Middle frontal gyrus (tissue), 1 donor: ENCODE measurements at regions not wholly inside any gene's neighbourhood (a gene's known extent, or its start where the extent isn't known, plus 50 kb on each side); places are given as distances from the start of the nearest gene placed in this dataset.

ENCODE experiments used
- DNase-seq: peaks from one replicate; pipeline ENCODE4 v3.0.0-alpha.2; 2015; ENCODE audit warnings: low spot score; ENCODE audit errors: extremely low spot score

GRCh38 chr15:69996321-69997160 is 101.2 kb downstream of the TLE3 start:
- DNase-seq, result no peak

- no peak for DNase-seq
Observed at GRCh38 chr15:69997161-69997485, 100.6 kb downstream of the TLE3 start.
